ENCODE measurements at regions not wholly inside any gene's neighbourhood (a gene's known extent, or its start where the extent isn't known, plus 50 kb on each side); places are given as distances from the start of the nearest gene placed in this dataset.

GRCh38 chr1:199959775-199960110 lies 67.8 kb upstream of the NR5A2 start:
- DNase-seq (ENCODE audit: low read depth in 3 of 3), result no peak

GRCh38 chr1:199970125-199970524 lies 57.4 kb upstream of the NR5A2 start:
- no peak for DNase-seq (ENCODE audit: low read depth in 3 of 3)

- no peak for DNase-seq (ENCODE audit: low read depth in 3 of 3)
Observed at GRCh38 chr1:199976496-199977144, 50.9 kb upstream of the NR5A2 start.

Data from stimulated activated CD4-positive, alpha-beta T cell treated with anti-CD3 and anti-CD28 coated beads, TNF-alpha, amount 100 ng/mL, for 4 hours (primary cell).